ENCODE measurements at regions not wholly inside any gene's neighbourhood (a gene's known extent, or its start where the extent isn't known, plus 50 kb on each side); places are given as distances from the start of the nearest gene placed in this dataset.
A peak's percentile ranks its signal among the peaks of the same experiment; 100 is the strongest.

GRCh38 chr12:124445121-124445718 is 122.2 kb downstream of the NCOR2 start:
- CTCF ChIA-PET: interaction anchor here (0.6 kb wide), 1 partner anchor 495 kb away, joined by 3 read pairs; no protein-coding TSS in a partner anchor
- POLR2A ChIA-PET: no interaction called here
- H3K27me3 ChIP-seq (replicated peaks; ENCODE audit: control insufficient read depth, insufficient read depth, low read length): no peaks in the 10 kb centered on the region
- no peak overlapping the region for H3K4me3 ChIP-seq (ENCODE audit: low read depth, low read length)
- H3K9me3 Mint-ChIP-seq (ENCODE audit: unreplicated experiment): no peaks in the 10 kb centered on the region
- H3K4me1 ChIP-seq: no peaks in the 10 kb centered on the region
- intact Hi-C loops (cut with micrococcal nuclease; ENCODE audit: unreplicated experiment): no loop called here
- peaks cover 56% of the 10 kb centered on the region for H3K36me3 Mint-ChIP-seq (ENCODE audit: insufficient read depth, unreplicated experiment)
- no TSS peak for BruUV-seq (replicated peaks)
- H3K27ac Mint-ChIP-seq (ENCODE audit: unreplicated experiment): no peak overlapping the region
- TF ChIP-seq CTCF (IDR thresholded peaks at IDR 0.05; ENCODE audit: insufficient read depth in 1 of 2, low read depth in 1 of 2, low read length in 1 of 2, severe bottlenecking in 1 of 2, unreplicated experiment in 1 of 2): no peak
- H3K4me3 Mint-ChIP-seq (ENCODE audit: unreplicated experiment): no peak overlapping the region
- H3K4me1 Mint-ChIP-seq (ENCODE audit: low read depth, unreplicated experiment): no peaks in the 10 kb centered on the region
- no peaks in the 10 kb centered on the region; the same call in 1 of the 2 replicates for H3K36me3 ChIP-seq (ENCODE audit: control insufficient read depth, insufficient read depth, low read length)
- no peaks in the 10 kb centered on the region for H3K9me3 ChIP-seq
- DNase-seq: no peak
- H3K27me3 Mint-ChIP-seq (ENCODE audit: insufficient read depth, unreplicated experiment): no peaks in the 10 kb centered on the region

GRCh38 chr12:124443931-124444712 is 123.3 kb downstream of the NCOR2 start:
- Histone ChIP-seq H3K4me3 (ENCODE audit: low read depth, low read length) (no peak overlapping the region), H3K9me3 (no peaks in the 10 kb centered on the region), H3K4me1 (no peaks in the 10 kb centered on the region), H3K27me3 (replicated peaks; ENCODE audit: control insufficient read depth, insufficient read depth, low read length) (no peaks in the 10 kb centered on the region), H3K36me3 (ENCODE audit: control insufficient read depth, insufficient read depth, low read length) (no peaks in the 10 kb centered on the region; the same call in 1 of the 2 replicates)
- POLR2A ChIA-PET: no interaction called here
- no peak overlapping the region for H3K4me3 Mint-ChIP-seq (ENCODE audit: unreplicated experiment)
- H3K36me3 Mint-ChIP-seq (ENCODE audit: insufficient read depth, unreplicated experiment): peaks cover 46% of the 10 kb centered on the region
- no peak for DNase-seq
- intact Hi-C loops (cut with micrococcal nuclease; ENCODE audit: unreplicated experiment): no loop called here
- BruUV-seq (replicated peaks): no TSS peak
- H3K9me3 Mint-ChIP-seq (ENCODE audit: unreplicated experiment): no peaks in the 10 kb centered on the region
- peak overlapping the region; percentile 24 for H3K27ac Mint-ChIP-seq (ENCODE audit: unreplicated experiment)
- H3K4me1 Mint-ChIP-seq (ENCODE audit: low read depth, unreplicated experiment): no peaks in the 10 kb centered on the region
- CTCF ChIA-PET: no interaction called here
- no peaks in the 10 kb centered on the region for H3K27me3 Mint-ChIP-seq (ENCODE audit: insufficient read depth, unreplicated experiment)
- no peak for TF ChIP-seq CTCF (IDR thresholded peaks at IDR 0.05; ENCODE audit: insufficient read depth in 1 of 2, low read depth in 1 of 2, low read length in 1 of 2, severe bottlenecking in 1 of 2, unreplicated experiment in 1 of 2)

- no peaks in the 10 kb centered on the region for H3K9me3 Mint-ChIP-seq (ENCODE audit: unreplicated experiment)
- Histone ChIP-seq H3K4me3 (ENCODE audit: low read depth, low read length) (no peak overlapping the region), H3K27me3 (replicated peaks; ENCODE audit: control insufficient read depth, insufficient read depth, low read length) (no peaks in the 10 kb centered on the region), H3K4me1 (no peaks in the 10 kb centered on the region), H3K36me3 (ENCODE audit: control insufficient read depth, insufficient read depth, low read length) (no peaks in the 10 kb centered on the region; the same call in 1 of the 2 replicates), H3K9me3 (no peaks in the 10 kb centered on the region)
- intact Hi-C loops (cut with micrococcal nuclease; ENCODE audit: unreplicated experiment): no loop called here
- no TSS peak for BruUV-seq (replicated peaks)
- TF ChIP-seq CTCF (IDR thresholded peaks at IDR 0.05; ENCODE audit: insufficient read depth in 1 of 2, low read depth in 1 of 2, low read length in 1 of 2, severe bottlenecking in 1 of 2, unreplicated experiment in 1 of 2): no peak
- no peak overlapping the region for H3K4me3 Mint-ChIP-seq (ENCODE audit: unreplicated experiment)
- CTCF ChIA-PET: interaction anchor here (0.6 kb wide), 1 partner anchor 322 kb away, joined by 3 read pairs; no protein-coding TSS in a partner anchor
- no peaks in the 10 kb centered on the region for H3K4me1 Mint-ChIP-seq (ENCODE audit: low read depth, unreplicated experiment)
- no peaks in the 10 kb centered on the region for H3K27me3 Mint-ChIP-seq (ENCODE audit: insufficient read depth, unreplicated experiment)
- POLR2A ChIA-PET: no interaction called here
- DNase-seq: no peak
- H3K27ac Mint-ChIP-seq (ENCODE audit: unreplicated experiment): no peak overlapping the region
- peaks cover 34% of the 10 kb centered on the region for H3K36me3 Mint-ChIP-seq (ENCODE audit: insufficient read depth, unreplicated experiment)
These were observed 124.5 kb downstream of the NCOR2 start for GRCh38 chr12:124442772-124443445.

All from Caco-2 (cell line).